ENCODE measurements at regions not wholly inside any gene's neighbourhood (a gene's known extent, or its start where the extent isn't known, plus 50 kb on each side); places are given as distances from the start of the nearest gene placed in this dataset.

GRCh38 chr1:36691374-36691773, 208.7 kb upstream of the CSF3R start:
- H3K9ac ChIP-seq (ENCODE audit: insufficient read length): no peak overlapping the region
- no peak overlapping the region for H3K4me3 ChIP-seq
- no peaks in the 10 kb centered on the region for H3K36me3 ChIP-seq (ENCODE audit: insufficient read depth, low read length)
- no peak for DNase-seq (ENCODE audit: low read depth, low spot score)
- no peaks in the 10 kb centered on the region for H3K9me3 ChIP-seq (ENCODE audit: low read depth, low read length)
- no peak overlapping the region for H3K27ac ChIP-seq
- no peak for TF ChIP-seq EZH2 (IDR thresholded peaks at IDR 0.05)
- no peak for TF ChIP-seq POLR2AphosphoS5 (IDR thresholded peaks at IDR 0.05; ENCODE audit: borderline replicate concordance, low read depth, low read length)
- TF ChIP-seq FOXP2 (optimal IDR thresholded peaks at IDR 0.05; ENCODE audit: control extremely low read depth, extremely low read length, insufficient read depth): no peak

- no peaks in the 10 kb centered on the region for H3K36me3 ChIP-seq (ENCODE audit: insufficient read depth, low read length)
- no peak overlapping the region for H3K4me3 ChIP-seq
- DNase-seq (ENCODE audit: low read depth, low spot score): no peak
- H3K9me3 ChIP-seq (ENCODE audit: low read depth, low read length): no peaks in the 10 kb centered on the region
- no peak overlapping the region for H3K9ac ChIP-seq (ENCODE audit: insufficient read length)
- H3K27ac ChIP-seq: no peak overlapping the region
- no peak for TF ChIP-seq POLR2AphosphoS5 (IDR thresholded peaks at IDR 0.05; ENCODE audit: borderline replicate concordance, low read depth, low read length)
- TF ChIP-seq FOXP2 (optimal IDR thresholded peaks at IDR 0.05; ENCODE audit: control extremely low read depth, extremely low read length, insufficient read depth): no peak
- no peak for TF ChIP-seq EZH2 (IDR thresholded peaks at IDR 0.05)
Observed at GRCh38 chr1:36689992-36690391, 207.3 kb upstream of the CSF3R start.

- no peak for DNase-seq (ENCODE audit: low read depth, low spot score)
- Histone ChIP-seq H3K4me3 (no peak overlapping the region), H3K36me3 (ENCODE audit: insufficient read depth, low read length) (no peaks in the 10 kb centered on the region), H3K9me3 (ENCODE audit: low read depth, low read length) (no peaks in the 10 kb centered on the region), H3K9ac (ENCODE audit: insufficient read length) (no peak overlapping the region), H3K27ac (no peak overlapping the region)
- TF ChIP-seq EZH2 (IDR thresholded peaks at IDR 0.05): no peak
Observed at GRCh38 chr1:36687312-36687711, 204.6 kb upstream of the CSF3R start.

GRCh38 chr1:36675931-36676562, 193.3 kb upstream of the CSF3R start:
- TF ChIP-seq POLR2AphosphoS5 (IDR thresholded peaks at IDR 0.05; ENCODE audit: borderline replicate concordance, low read depth, low read length): no peak
- TF ChIP-seq EZH2 (IDR thresholded peaks at IDR 0.05): no peak
- no peak for TF ChIP-seq FOXP2 (optimal IDR thresholded peaks at IDR 0.05; ENCODE audit: control extremely low read depth, extremely low read length, insufficient read depth)
- Histone ChIP-seq H3K27ac (no peak overlapping the region), H3K9me3 (ENCODE audit: low read depth, low read length) (no peaks in the 10 kb centered on the region), H3K9ac (ENCODE audit: insufficient read length) (no peak overlapping the region), H3K36me3 (ENCODE audit: insufficient read depth, low read length) (no peaks in the 10 kb centered on the region), H3K4me3 (no peak overlapping the region)
- no peak for DNase-seq (ENCODE audit: low read depth, low spot score)

- Histone ChIP-seq H3K9me3 (ENCODE audit: low read depth, low read length) (no peaks in the 10 kb centered on the region), H3K27ac (no peak overlapping the region), H3K9ac (ENCODE audit: insufficient read length) (no peak overlapping the region), H3K4me3 (no peak overlapping the region), H3K36me3 (ENCODE audit: insufficient read depth, low read length) (no peaks in the 10 kb centered on the region)
- no peak for DNase-seq (ENCODE audit: low read depth, low spot score)
- TF ChIP-seq FOXP2 (optimal IDR thresholded peaks at IDR 0.05; ENCODE audit: control extremely low read depth, extremely low read length, insufficient read depth) (no peak), EZH2 (IDR thresholded peaks at IDR 0.05) (no peak), POLR2AphosphoS5 (IDR thresholded peaks at IDR 0.05; ENCODE audit: borderline replicate concordance, low read depth, low read length) (no peak)
Observed at GRCh38 chr1:36675106-36675505, 192.4 kb upstream of the CSF3R start.

- no peaks in the 10 kb centered on the region for H3K36me3 ChIP-seq (ENCODE audit: insufficient read depth, low read length)
- no peak overlapping the region for H3K9ac ChIP-seq (ENCODE audit: insufficient read length)
- H3K9me3 ChIP-seq (ENCODE audit: low read depth, low read length): no peaks in the 10 kb centered on the region
- H3K27ac ChIP-seq: no peak overlapping the region
- H3K4me3 ChIP-seq: no peak overlapping the region
- DNase-seq (ENCODE audit: low read depth, low spot score): no peak
- TF ChIP-seq FOXP2 (optimal IDR thresholded peaks at IDR 0.05; ENCODE audit: control extremely low read depth, extremely low read length, insufficient read depth) (no peak), POLR2AphosphoS5 (IDR thresholded peaks at IDR 0.05; ENCODE audit: borderline replicate concordance, low read depth, low read length) (no peak), EZH2 (IDR thresholded peaks at IDR 0.05) (no peak)
Observed at GRCh38 chr1:36673202-36673601, 190.5 kb upstream of the CSF3R start.

- Histone ChIP-seq H3K9me3 (ENCODE audit: low read depth, low read length) (no peaks in the 10 kb centered on the region), H3K27ac (no peak overlapping the region), H3K4me3 (no peak overlapping the region), H3K9ac (ENCODE audit: insufficient read length) (no peak overlapping the region), H3K36me3 (ENCODE audit: insufficient read depth, low read length) (no peaks in the 10 kb centered on the region)
- TF ChIP-seq POLR2AphosphoS5 (IDR thresholded peaks at IDR 0.05; ENCODE audit: borderline replicate concordance, low read depth, low read length): no peak
- TF ChIP-seq EZH2 (IDR thresholded peaks at IDR 0.05): no peak
- TF ChIP-seq FOXP2 (optimal IDR thresholded peaks at IDR 0.05; ENCODE audit: control extremely low read depth, extremely low read length, insufficient read depth): no peak
- DNase-seq (ENCODE audit: low read depth, low spot score): no peak
Observed at GRCh38 chr1:36669262-36669661, 186.5 kb upstream of the CSF3R start.

GRCh38 chr1:36667836-36668235, 185.1 kb upstream of the CSF3R start:
- no peak overlapping the region for H3K9ac ChIP-seq (ENCODE audit: insufficient read length)
- no peaks in the 10 kb centered on the region for H3K9me3 ChIP-seq (ENCODE audit: low read depth, low read length)
- H3K36me3 ChIP-seq (ENCODE audit: insufficient read depth, low read length): no peaks in the 10 kb centered on the region
- H3K27ac ChIP-seq: no peak overlapping the region
- DNase-seq (ENCODE audit: low read depth, low spot score): no peak
- TF ChIP-seq FOXP2 (optimal IDR thresholded peaks at IDR 0.05; ENCODE audit: control extremely low read depth, extremely low read length, insufficient read depth) (no peak), EZH2 (IDR thresholded peaks at IDR 0.05) (no peak), POLR2AphosphoS5 (IDR thresholded peaks at IDR 0.05; ENCODE audit: borderline replicate concordance, low read depth, low read length) (no peak)
- no peak overlapping the region for H3K4me3 ChIP-seq

GRCh38 chr1:36667256-36667655, 184.5 kb upstream of the CSF3R start:
- Histone ChIP-seq H3K4me3 (no peak overlapping the region), H3K9me3 (ENCODE audit: low read depth, low read length) (no peaks in the 10 kb centered on the region), H3K36me3 (ENCODE audit: insufficient read depth, low read length) (no peaks in the 10 kb centered on the region), H3K9ac (ENCODE audit: insufficient read length) (no peak overlapping the region), H3K27ac (no peak overlapping the region)
- DNase-seq (ENCODE audit: low read depth, low spot score): no peak
- TF ChIP-seq POLR2AphosphoS5 (IDR thresholded peaks at IDR 0.05; ENCODE audit: borderline replicate concordance, low read depth, low read length) (no peak), EZH2 (IDR thresholded peaks at IDR 0.05) (no peak), FOXP2 (optimal IDR thresholded peaks at IDR 0.05; ENCODE audit: control extremely low read depth, extremely low read length, insufficient read depth) (no peak)
